Spleen (tissue), 11 donors: ENCODE measurements at regions not wholly inside any gene's neighbourhood (a gene's known extent, or its start where the extent isn't known, plus 50 kb on each side); places are given as distances from the start of the nearest gene placed in this dataset.

Source experiments
- DNase-seq: peaks from one replicate; pipeline ENCODE4 v3.0.0-alpha.2; 2020
- H3K27ac ChIP-seq, 8 donors: fragments of 200-600 bp; sonication (generic) in 7 of 8; 1 replicate in 4 of 8; 2 replicates in 4 of 8; pipeline versions ENCODE4 v1.5.0 to v1.8.0; 2016 to 2021; ENCODE audit warnings: inconsistent platforms in 4 of 8, mild to moderate bottlenecking in 4 of 8, moderate library complexity in 1 of 8
- H3K27me3 ChIP-seq, 7 donors: fragments of 200-600 bp; sonication (generic) in 6 of 7; replicated peaks in 1 of 7; 1 replicate in 4 of 7; 2 replicates in 3 of 7; pipeline versions ENCODE4 v1.5.0 to v1.8.0; 2016 to 2021; ENCODE audit warnings: inconsistent platforms in 3 of 7, mild to moderate bottlenecking in 1 of 7
- H3K36me3 ChIP-seq, 6 donors: fragments of 200-600 bp; sonication (generic) in 5 of 6; 1 replicate in 4 of 6; 2 replicates in 2 of 6; pipeline versions ENCODE4 v1.5.0 to v1.8.0; 2016 to 2021; ENCODE audit warnings: inconsistent platforms in 2 of 6
- H3K4me1 ChIP-seq, 6 donors: fragments of 200-600 bp; sonication (generic) in 5 of 6; 1 replicate in 3 of 6; 2 replicates in 3 of 6; pipeline versions ENCODE4 v1.5.0 to v1.8.0; 2016 to 2021; ENCODE audit warnings: inconsistent platforms in 3 of 6
- H3K4me3 ChIP-seq, 8 donors: fragments of 200-600 bp; sonication (generic) in 7 of 8; 1 replicate in 4 of 8; 2 replicates in 4 of 8; pipeline versions ENCODE4 v1.5.0 to v1.8.0; 2016 to 2021; ENCODE audit warnings: inconsistent platforms in 4 of 8, mild to moderate bottlenecking in 4 of 8, moderate library complexity in 2 of 8
- H3K9me3 ChIP-seq, 8 donors: fragments of 200-600 bp; sonication (generic) in 7 of 8; 1 replicate in 4 of 8; 2 replicates in 4 of 8; pipeline versions ENCODE4 v1.5.0 to v1.8.0; 2016 to 2021; ENCODE audit warnings: inconsistent platforms in 4 of 8
- CTCF ChIP-seq, 11 experiments: fragments of 200-600 bp in 7 of 11; fragments of 450-650 bp in 4 of 11; sonication (generic) in 4 of 11; IDR thresholded peaks in 8 of 11; conservative IDR thresholded peaks in 3 of 11; 1 replicate in 7 of 11; 2 replicates in 4 of 11; pipeline versions ENCODE4 v1.4.0 to v1.8.0; 2016 to 2021; ENCODE audit warnings: antibody characterized with exemption in 11 of 11, inconsistent platforms in 4 of 11, mild to moderate bottlenecking in 1 of 11
- POLR2A ChIP-seq, 3 donors: fragments of 450-650 bp; IDR thresholded peaks; one replicate each; pipeline ENCODE4 v1.5.1; 2017; ENCODE audit warnings: antibody characterized with exemption in 3 of 3, mild to moderate bottlenecking in 1 of 3
- POLR2AphosphoS5 ChIP-seq, 3 donors: sonication (generic); formaldehyde crosslinking; IDR thresholded peaks; one replicate each; pipeline ENCODE4 v1.5.1; 2017; ENCODE audit warnings: antibody characterized with exemption in 3 of 3
- WGBS, 5 donors: extraction: QIAGEN DNeasy Blood & Tissue Kit in 3 of 5; methylation state at CpG; one replicate each; pipeline versions ENCODE4 v1.1.5 to v1.1.7; 2013 to 2018; 5-methylcytosine and 5-hydroxymethylcytosine counted together
- intact Hi-C: fragments of 100-400 bp; cut with DNase I; formaldehyde crosslinking; loops from one replicate; pipeline ENCODE4 v1.15.0; 2023; ENCODE audit warnings: low total_unique reads
- donor health status: healthy with polysubstance abuse.
- donor health status: DM: no; HTN: no; CAD: no; lungs with moderate emphysema.
- donor health status: DM: no; HTN: no; CAD: no.
- donor health status: Bipolar disorder and iron deficiency.
- donor health status: healthy.
- donor health status: DM: no; HTN: no; CAD: no.
- donor health status: DM: yes; HTN: yes; CAD: no.

DNA sequence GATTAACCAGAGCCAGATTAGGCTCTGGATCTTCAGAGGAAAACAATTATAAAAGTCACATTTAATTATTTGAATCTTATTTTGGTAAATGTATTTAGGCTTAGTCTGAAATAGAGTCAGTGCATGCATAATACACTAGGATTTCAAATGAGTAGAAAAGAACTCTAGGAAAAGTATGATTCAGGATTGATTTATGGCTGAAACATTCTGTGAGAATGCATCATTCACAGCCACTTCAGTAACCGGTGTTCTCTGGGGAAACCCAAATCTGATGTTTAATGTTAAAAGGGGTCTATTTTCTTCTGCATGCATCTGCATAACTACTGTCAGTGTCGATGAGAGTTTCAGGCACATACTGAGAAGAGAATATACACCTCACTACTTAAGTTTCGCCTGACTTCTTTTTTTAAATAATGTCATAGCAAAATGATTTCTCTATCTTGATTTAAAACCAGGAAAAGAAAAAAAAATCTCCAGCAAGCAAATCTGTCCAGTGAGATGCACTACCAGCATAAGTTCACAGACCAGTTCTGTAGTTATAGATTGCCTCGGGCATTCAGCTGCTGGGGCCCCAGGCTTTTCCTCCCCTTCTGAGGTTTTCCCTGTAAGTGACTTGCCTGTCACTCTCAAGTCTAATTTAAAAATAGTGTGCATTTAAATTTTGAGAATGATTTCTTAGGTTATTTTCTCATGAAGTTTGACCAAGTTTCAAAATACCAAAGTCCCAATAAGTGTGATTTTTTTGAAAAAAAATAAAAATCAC, 501.5 kb downstream of the NR4A2 start:
- Histone ChIP-seq H3K27ac (no peak overlapping the region), H3K27me3 (no peaks in the 10 kb centered on the region), H3K9me3 (no peaks in the 10 kb centered on the region), H3K4me1 (no peaks in the 10 kb centered on the region), H3K36me3 (no peaks in the 10 kb centered on the region), H3K4me3 (no peak overlapping the region)
- no peak for TF ChIP-seq POLR2A (IDR thresholded peaks at IDR 0.05)
- no peak for TF ChIP-seq CTCF (IDR thresholded peaks at IDR 0.05 in 8 of 11, conservative IDR thresholded peaks at IDR 0.05 in 3 of 11)
- TF ChIP-seq POLR2AphosphoS5 (IDR thresholded peaks at IDR 0.05) = no peak
- intact Hi-C loops = no loop called here
- WGBS, 5 donors = 47 to 59% (median 49%) methylated on average over 4 of the region's 4 CpGs
- no peak for DNase-seq

DNA sequence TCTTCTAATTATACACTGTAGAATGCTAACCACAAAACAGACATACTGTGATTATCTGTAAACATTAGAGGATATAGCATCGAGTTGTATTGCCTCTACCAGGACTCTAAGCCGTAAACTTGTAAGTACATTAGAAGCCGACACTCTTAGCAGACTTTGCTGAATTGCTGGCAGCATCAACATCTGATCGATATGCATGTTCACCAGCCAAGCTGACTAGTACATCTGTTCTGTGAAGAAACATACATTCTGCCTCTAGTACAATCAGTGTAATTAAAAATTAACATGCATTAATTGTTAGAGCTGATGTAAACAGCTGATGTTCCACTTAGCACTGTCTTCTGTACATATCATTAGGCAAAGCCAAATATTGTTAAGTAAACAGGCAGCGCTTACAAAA, 502.2 kb downstream of the NR4A2 start:
- WGBS, 5 donors = 82 to 94% (median 89%) methylated on average over 5 of the region's 5 CpGs
- H3K36me3 ChIP-seq = no peaks in the 10 kb centered on the region
- no peak for DNase-seq
- H3K4me1 ChIP-seq = no peaks in the 10 kb centered on the region
- no peaks in the 10 kb centered on the region for H3K27me3 ChIP-seq
- H3K4me3 ChIP-seq = no peak overlapping the region
- no peak overlapping the region for H3K27ac ChIP-seq
- no peak for TF ChIP-seq POLR2AphosphoS5 (IDR thresholded peaks at IDR 0.05)
- TF ChIP-seq POLR2A (IDR thresholded peaks at IDR 0.05) = no peak
- TF ChIP-seq CTCF (IDR thresholded peaks at IDR 0.05 in 8 of 11, conservative IDR thresholded peaks at IDR 0.05 in 3 of 11) = no peak
- intact Hi-C loops = no loop called here
- no peaks in the 10 kb centered on the region for H3K9me3 ChIP-seq

GRCh38 chr2:155825876-155826275, 506.6 kb downstream of the NR4A2 start:
- no peak for DNase-seq
- Histone ChIP-seq H3K4me3 (no peak overlapping the region), H3K36me3 (no peaks in the 10 kb centered on the region), H3K27me3 (no peaks in the 10 kb centered on the region), H3K27ac (no peak overlapping the region), H3K9me3 (no peaks in the 10 kb centered on the region), H3K4me1 (no peaks in the 10 kb centered on the region)
- intact Hi-C loops = no loop called here
- no peak for TF ChIP-seq POLR2A (IDR thresholded peaks at IDR 0.05)
- no peak for TF ChIP-seq POLR2AphosphoS5 (IDR thresholded peaks at IDR 0.05)
- TF ChIP-seq CTCF (IDR thresholded peaks at IDR 0.05 in 8 of 11, conservative IDR thresholded peaks at IDR 0.05 in 3 of 11) = no peak
- WGBS, 5 donors = 72 to 81% (median 78%) methylated on average over 2 of the region's 2 CpGs

DNA sequence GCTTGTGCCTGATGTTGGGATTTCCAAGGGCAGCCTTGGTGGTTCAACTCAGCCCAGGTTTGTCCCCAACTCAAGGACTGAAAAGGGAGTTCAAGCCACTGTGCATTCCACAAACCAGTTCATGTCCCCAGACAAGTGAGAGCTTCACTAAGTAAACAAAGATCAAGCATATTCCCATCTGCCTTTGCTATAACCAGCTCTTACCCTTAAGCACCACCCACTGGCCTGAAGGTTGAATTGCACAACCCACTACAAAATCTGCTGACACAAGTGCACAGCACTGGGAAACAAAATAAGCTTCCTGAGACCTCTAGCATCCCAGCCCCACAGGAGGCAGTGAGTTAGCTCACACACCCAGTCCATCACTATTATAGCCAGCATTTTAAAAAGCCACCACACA, 516.7 kb downstream of the NR4A2 start:
- no peaks in the 10 kb centered on the region for H3K36me3 ChIP-seq
- H3K9me3 ChIP-seq = peaks cover 0 to 23% (median 13%) of the 10 kb centered on the region in 8 donors
- H3K27me3 ChIP-seq = no peaks in the 10 kb centered on the region
- TF ChIP-seq POLR2AphosphoS5 (IDR thresholded peaks at IDR 0.05) (no peak), CTCF (IDR thresholded peaks at IDR 0.05 in 8 of 11, conservative IDR thresholded peaks at IDR 0.05 in 3 of 11) (no peak), POLR2A (IDR thresholded peaks at IDR 0.05) (no peak)
- intact Hi-C loops = no loop called here
- no peak overlapping the region for H3K27ac ChIP-seq
- no peak overlapping the region for H3K4me3 ChIP-seq
- no peaks in the 10 kb centered on the region for H3K4me1 ChIP-seq
- DNase-seq = no peak
